Stimulated activated CD4-positive, alpha-beta T cell treated with anti-CD3 and anti-CD28 coated beads, TNF-alpha, amount 100 ng/mL, for 1 hour (primary cell): ENCODE measurements at regions not wholly inside any gene's neighbourhood (a gene's known extent, or its start where the extent isn't known, plus 50 kb on each side); places are given as distances from the start of the nearest gene placed in this dataset.

Experiments used
- DNase-seq, 3 donors: peaks; one replicate each; pipeline ENCODE4 v3.0.0-alpha.2; 2020; ENCODE audit warnings: low read depth in 3 of 3, low spot score in 1 of 3

GRCh38 chr15:98412852-98413251, 235.5 kb upstream of the IGF1R start:
- DNase-seq: no peak

GRCh38 chr15:98413933-98414546, 234.3 kb upstream of the IGF1R start:
- no peak for DNase-seq

- DNase-seq: no peak
Measured at GRCh38 chr15:98416222-98416855, 232.0 kb upstream of the IGF1R start.

- no peak for DNase-seq
Measured at GRCh38 chr15:98417346-98417745, 231.0 kb upstream of the IGF1R start.

- DNase-seq: no peak
Measured at GRCh38 chr15:98418122-98418521, 230.2 kb upstream of the IGF1R start.

GRCh38 chr15:98419173-98419780, 229.1 kb upstream of the IGF1R start:
- no peak for DNase-seq

GRCh38 chr15:98420837-98421236, 227.5 kb upstream of the IGF1R start:
- DNase-seq: no peak

GRCh38 chr15:98421419-98422129, 226.8 kb upstream of the IGF1R start:
- peak in 2 of 3 donors; percentile 4 to 55 for DNase-seq

GRCh38 chr15:98422130-98422478, 226.2 kb upstream of the IGF1R start:
- DNase-seq: no peak

- no peak for DNase-seq
Measured at GRCh38 chr15:98425173-98425572, 223.2 kb upstream of the IGF1R start.

GRCh38 chr15:98427321-98427720, 221.0 kb upstream of the IGF1R start:
- DNase-seq: no peak

GRCh38 chr15:98428253-98428989, 219.9 kb upstream of the IGF1R start:
- peak in 2 of 3 donors; percentile 12 to 57 for DNase-seq

GRCh38 chr15:98431171-98431570, 217.2 kb upstream of the IGF1R start:
- no peak for DNase-seq

GRCh38 chr15:98433346-98433745, 215.0 kb upstream of the IGF1R start:
- no peak for DNase-seq

GRCh38 chr15:98433856-98434255, 214.5 kb upstream of the IGF1R start:
- DNase-seq: no peak

- no peak for DNase-seq
Measured at GRCh38 chr15:98437752-98438151, 210.6 kb upstream of the IGF1R start.

GRCh38 chr15:98438326-98438725, 210.0 kb upstream of the IGF1R start:
- DNase-seq: no peak

GRCh38 chr15:98438907-98439306, 209.4 kb upstream of the IGF1R start:
- no peak for DNase-seq

GRCh38 chr15:98439523-98439942, 208.8 kb upstream of the IGF1R start:
- no peak for DNase-seq

- DNase-seq: no peak
Measured at GRCh38 chr15:98440917-98441316, 207.4 kb upstream of the IGF1R start.

GRCh38 chr15:98441599-98441998, 206.7 kb upstream of the IGF1R start:
- no peak for DNase-seq
